WI38 (cell line): ENCODE measurements at regions not wholly inside any gene's neighbourhood (a gene's known extent, or its start where the extent isn't known, plus 50 kb on each side); places are given as distances from the start of the nearest gene placed in this dataset.

Source experiments
- H3K4me3 ChIP-seq: 2 replicates; pipeline ENCODE4 v1.5.1; 2011; ENCODE audit warnings: low read depth, mild to moderate bottlenecking, control low read depth, low read length
- TF ChIP-seq, protein P1 (sequence below): IDR thresholded peaks from 2 replicates; pipeline ENCODE4 v1.5.1; 2012; ENCODE audit warnings: low read depth, mild to moderate bottlenecking, control low read depth, low read length

- TF ChIP-seq, protein P1, sequence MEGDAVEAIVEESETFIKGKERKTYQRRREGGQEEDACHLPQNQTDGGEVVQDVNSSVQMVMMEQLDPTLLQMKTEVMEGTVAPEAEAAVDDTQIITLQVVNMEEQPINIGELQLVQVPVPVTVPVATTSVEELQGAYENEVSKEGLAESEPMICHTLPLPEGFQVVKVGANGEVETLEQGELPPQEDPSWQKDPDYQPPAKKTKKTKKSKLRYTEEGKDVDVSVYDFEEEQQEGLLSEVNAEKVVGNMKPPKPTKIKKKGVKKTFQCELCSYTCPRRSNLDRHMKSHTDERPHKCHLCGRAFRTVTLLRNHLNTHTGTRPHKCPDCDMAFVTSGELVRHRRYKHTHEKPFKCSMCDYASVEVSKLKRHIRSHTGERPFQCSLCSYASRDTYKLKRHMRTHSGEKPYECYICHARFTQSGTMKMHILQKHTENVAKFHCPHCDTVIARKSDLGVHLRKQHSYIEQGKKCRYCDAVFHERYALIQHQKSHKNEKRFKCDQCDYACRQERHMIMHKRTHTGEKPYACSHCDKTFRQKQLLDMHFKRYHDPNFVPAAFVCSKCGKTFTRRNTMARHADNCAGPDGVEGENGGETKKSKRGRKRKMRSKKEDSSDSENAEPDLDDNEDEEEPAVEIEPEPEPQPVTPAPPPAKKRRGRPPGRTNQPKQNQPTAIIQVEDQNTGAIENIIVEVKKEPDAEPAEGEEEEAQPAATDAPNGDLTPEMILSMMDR, result no peak
- H3K4me3 ChIP-seq, result no peak overlapping the region
Observed at GRCh38 chr16:62717026-62717425, 680.8 kb upstream of the CDH8 start.

GRCh38 chr16:62715701-62716100 lies 679.5 kb upstream of the CDH8 start:
- no peak overlapping the region for H3K4me3 ChIP-seq
- TF ChIP-seq, protein P1, result no peak

DNA sequence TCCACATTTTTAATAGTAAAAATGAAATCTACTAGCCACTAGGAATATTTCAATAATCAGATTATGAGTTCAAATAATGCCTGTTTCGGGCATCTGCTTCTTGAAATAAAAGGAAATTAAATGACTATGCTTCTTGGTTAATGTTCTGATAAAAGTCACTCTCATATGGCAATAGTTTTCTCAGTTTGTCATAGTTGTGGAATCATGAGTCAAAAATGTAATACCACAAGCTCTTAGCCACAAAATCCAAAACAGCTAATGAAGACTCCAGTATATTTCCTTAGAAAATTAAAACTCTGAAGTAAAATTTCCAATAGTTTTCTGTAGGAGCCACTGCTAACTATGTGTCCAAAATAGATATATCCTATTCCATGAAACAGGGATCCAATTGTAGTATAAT lies 676.3 kb upstream of the CDH8 start:
- TF ChIP-seq, protein P1, result no peak
- H3K4me3 ChIP-seq, result no peak overlapping the region

GRCh38 chr16:62711797-62712196 lies 675.6 kb upstream of the CDH8 start:
- TF ChIP-seq, protein P1, result no peak
- no peak overlapping the region for H3K4me3 ChIP-seq

GRCh38 chr16:62709794-62710193 lies 673.6 kb upstream of the CDH8 start:
- TF ChIP-seq, protein P1, result no peak
- no peak overlapping the region for H3K4me3 ChIP-seq

DNA sequence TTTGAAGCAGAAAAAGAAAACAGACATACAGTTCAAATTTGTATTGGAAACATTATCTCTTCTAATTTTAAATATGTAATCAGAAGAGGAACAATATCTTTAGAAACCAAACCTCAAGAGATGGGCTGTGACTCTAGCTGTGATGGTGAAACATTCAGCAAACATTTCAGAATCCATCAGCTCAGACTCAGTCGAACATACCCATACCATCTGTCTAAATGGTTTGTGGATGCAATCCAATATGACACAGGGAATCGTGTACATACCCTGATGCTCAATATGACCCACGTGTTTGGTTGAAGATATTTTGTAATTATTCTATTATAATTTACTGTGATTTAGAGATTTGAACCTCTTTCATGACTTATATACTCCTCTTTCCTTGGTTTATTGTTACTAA lies 665.2 kb upstream of the CDH8 start:
- TF ChIP-seq, protein P1, result no peak

GRCh38 chr16:62700426-62701294 lies 664.4 kb upstream of the CDH8 start:
- TF ChIP-seq, protein P1, result no peak

More for the DNA sequence above, 665.2 kb upstream of the CDH8 start:
- H3K4me3 ChIP-seq, result no peak overlapping the region

More at GRCh38 chr16:62700426-62701294, 664.4 kb upstream of the CDH8 start:
- no peak overlapping the region for H3K4me3 ChIP-seq
